PC-9 (cell line): ENCODE measurements at regions not wholly inside any gene's neighbourhood (a gene's known extent, or its start where the extent isn't known, plus 50 kb on each side); places are given as distances from the start of the nearest gene placed in this dataset.
"Not testable (repeated sequence)": the region's sequence is repeated elsewhere in the genome, so short reads cannot be mapped to it uniquely, and the experiment has no call there.

Experiments
- BruUV-seq: library from RNA; stranded (reverse); fragments of 400-500 nt; replicated peaks from 2 replicates; lab custom pipeline; 2021; lab: Mats Ljungman, UMichigan
- CTCF ChIA-PET: fragments of 300-600 bp; sonication (Branson Sonifier 250); formaldehyde crosslinking; loops from one replicate; lab custom pipeline; 2022; ENCODE audit warnings: antibody characterized with exemption; lab: Charles Lee
- POLR2A ChIA-PET: fragments of 300-600 bp; sonication (Branson Sonifier 250); formaldehyde crosslinking; loops from one replicate; lab custom pipeline; 2022; ENCODE audit warnings: antibody characterized with exemption; ENCODE audit not compliant: unreplicated experiment; lab: Charles Lee
- DNase-seq, 2 experiments: peaks; one replicate each; pipeline versions ENCODE4 v3.0.0 to v3.0.0-alpha.2; 2015 to 2022; ENCODE audit warnings: mixed read lengths in 1 of 2
- H2AFZ ChIP-seq: fragments of 200-600 bp; sonication (generic); 2 replicates; pipeline ENCODE4 v1.8.1; 2017; ENCODE audit warnings: antibody characterized with exemption
- H3F3A ChIP-seq: fragments of 200-600 bp; sonication (generic); 2 replicates; pipeline ENCODE4 v1.8.1; 2017; ENCODE audit warnings: antibody characterized with exemption, mild to moderate bottlenecking, low read depth; ENCODE audit not compliant: insufficient read depth
- H3K27ac ChIP-seq: fragments of 200-600 bp; sonication (generic); 2 replicates; pipeline ENCODE4 v1.6.1; 2016; ENCODE audit warnings: mixed run types
- H3K27me3 ChIP-seq: fragments of 200-600 bp; sonication (generic); 2 replicates; pipeline ENCODE4 v1.6.1; 2016; ENCODE audit warnings: low read depth, mixed run types; ENCODE audit not compliant: insufficient read depth
- H3K36me3 ChIP-seq: fragments of 200-600 bp; sonication (generic); 2 replicates; pipeline ENCODE4 v1.6.1; 2016; ENCODE audit warnings: low read depth, mixed run types
- H3K4me1 ChIP-seq: fragments of 200-600 bp; sonication (generic); replicated peaks from 2 replicates; pipeline ENCODE4 v1.6.1; 2016; ENCODE audit warnings: mixed run types; ENCODE audit not compliant: insufficient read depth
- H3K4me2 ChIP-seq: fragments of 200-600 bp; sonication (generic); 2 replicates; pipeline ENCODE4 v1.6.1; 2017; ENCODE audit warnings: mixed run types
- H3K4me3 ChIP-seq: fragments of 200-600 bp; sonication (generic); 2 replicates; pipeline ENCODE4 v1.6.1; 2016; ENCODE audit warnings: mixed run types
- H3K79me2 ChIP-seq: fragments of 200-600 bp; sonication (generic); 2 replicates; pipeline ENCODE4 v1.6.1; 2017; ENCODE audit warnings: low read depth, mixed run types
- H3K9me2 ChIP-seq: fragments of 200-600 bp; sonication (generic); 2 replicates; pipeline ENCODE4 v1.8.1; 2017; ENCODE audit warnings: mild to moderate bottlenecking; ENCODE audit not compliant: insufficient read depth
- H3K9me3 ChIP-seq: fragments of 200-600 bp; sonication (generic); 2 replicates; pipeline ENCODE4 v1.8.1; 2016; ENCODE audit warnings: low read depth; ENCODE audit not compliant: insufficient read depth
- H4K20me1 ChIP-seq: fragments of 200-600 bp; sonication (generic); 2 replicates; pipeline ENCODE4 v1.8.1; 2017; ENCODE audit not compliant: insufficient read depth
- CTCF ChIP-seq: fragments of 200-600 bp; sonication (generic); conservative IDR thresholded peaks from 2 replicates; pipeline ENCODE4 v1.6.1; 2017; ENCODE audit warnings: mixed run types, antibody characterized with exemption, mild to moderate bottlenecking, moderate library complexity
- EZH2 ChIP-seq: fragments of 200-600 bp; sonication (generic); IDR thresholded peaks from 2 replicates; pipeline ENCODE4 v1.8.0; 2017; ENCODE audit warnings: antibody characterized with exemption, low read depth
- intact Hi-C: fragments of 100-400 bp; cut with micrococcal nuclease; formaldehyde crosslinking; loops from one replicate; pipeline ENCODE4 v1.10.0; 2022; ENCODE audit not compliant: unreplicated experiment

GRCh38 chr12:24352363-24352762 lies 402.9 kb upstream of the SOX5 start:
- intact Hi-C loops, result no loop called here
- 0 out of 2 replicates have a peak, but pooled peaks cover 9% of the 10 kb centered on the region for H3K27me3 ChIP-seq
- no peaks in the 10 kb centered on the region for H3K36me3 ChIP-seq
- no TSS peak for BruUV-seq
- H3K9me3 ChIP-seq, result no peaks in the 10 kb centered on the region
- H4K20me1 ChIP-seq, result no peaks in the 10 kb centered on the region
- no peaks in the 10 kb centered on the region for H3K79me2 ChIP-seq
- no peaks in the 10 kb centered on the region for H3F3A ChIP-seq
- CTCF ChIA-PET, result no interaction called here
- TF ChIP-seq CTCF (no peak), EZH2 (no peak)
- no peak overlapping the region for H2AFZ ChIP-seq
- no peak overlapping the region for H3K4me2 ChIP-seq
- POLR2A ChIA-PET, result no interaction called here
- DNase-seq, result no peak
- H3K4me1 ChIP-seq, result no peaks in the 10 kb centered on the region
- no peaks in the 10 kb centered on the region for H3K9me2 ChIP-seq
- H3K4me3 ChIP-seq, result no peak overlapping the region
- no peak overlapping the region for H3K27ac ChIP-seq

DNA sequence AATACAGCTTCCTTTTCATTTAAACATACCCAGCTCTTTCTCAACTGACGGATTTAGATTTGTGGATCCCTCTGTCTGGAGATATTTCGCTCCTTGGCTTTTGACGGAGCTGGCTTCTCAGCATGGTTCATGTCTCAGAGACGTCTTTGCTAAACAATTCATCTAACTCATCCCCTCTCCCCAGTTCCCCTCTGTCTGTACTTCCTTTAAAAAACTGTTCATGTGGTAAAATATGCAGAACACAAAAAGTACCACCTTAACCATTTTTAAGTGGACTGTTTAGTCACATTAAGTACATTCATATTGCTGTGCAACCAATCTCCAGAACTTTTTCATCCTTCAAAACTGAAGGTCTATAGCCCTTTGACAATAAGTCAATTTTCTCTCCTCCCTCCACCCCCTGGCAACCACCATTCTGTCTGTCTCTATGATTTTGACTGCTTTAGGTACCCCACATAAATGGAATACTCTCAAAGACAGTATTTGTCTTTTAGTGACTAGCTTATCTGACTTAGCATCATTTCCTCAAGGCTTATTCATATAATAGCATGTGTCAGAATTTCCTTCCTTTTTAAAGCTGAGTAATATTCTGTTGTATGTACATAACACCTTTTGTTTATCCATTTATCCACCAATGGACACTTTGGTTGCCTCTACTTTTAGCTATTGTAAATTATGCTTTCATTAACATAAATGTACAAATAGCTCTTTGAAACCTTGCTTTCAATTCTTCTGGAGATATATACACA lies 399.8 kb upstream of the SOX5 start:
- no peak for DNase-seq
- POLR2A ChIA-PET, result no interaction called here
- no peaks in the 10 kb centered on the region for H4K20me1 ChIP-seq
- no peaks in the 10 kb centered on the region for H3K36me3 ChIP-seq
- peaks cover 29% of the 10 kb centered on the region for H3K27me3 ChIP-seq
- intact Hi-C loops, result no loop called here
- no peak overlapping the region for H2AFZ ChIP-seq
- no peak overlapping the region for H3K4me2 ChIP-seq
- no peaks in the 10 kb centered on the region for H3K9me3 ChIP-seq
- no peak overlapping the region for H3K4me3 ChIP-seq
- no peaks in the 10 kb centered on the region for H3K4me1 ChIP-seq
- H3K27ac ChIP-seq, result no peak overlapping the region
- H3F3A ChIP-seq, result no peaks in the 10 kb centered on the region
- CTCF ChIA-PET, result no interaction called here
- no peaks in the 10 kb centered on the region for H3K9me2 ChIP-seq
- TF ChIP-seq EZH2 (no peak), CTCF (no peak)
- no TSS peak for BruUV-seq
- H3K79me2 ChIP-seq, result no peaks in the 10 kb centered on the region

GRCh38 chr12:24348180-24348579 lies 398.7 kb upstream of the SOX5 start:
- intact Hi-C loops, H3F3A ChIP-seq, DNase-seq, H3K27ac ChIP-seq, H2AFZ ChIP-seq, H3K36me3 ChIP-seq, H3K79me2 ChIP-seq, POLR2A ChIA-PET, H3K4me1 ChIP-seq, H4K20me1 ChIP-seq, H3K9me3 ChIP-seq, H3K4me2 ChIP-seq, H3K4me3 ChIP-seq, CTCF ChIA-PET, BruUV-seq, H3K9me2 ChIP-seq: not testable (repeated sequence)
- peaks cover 37% of the 10 kb centered on the region for H3K27me3 ChIP-seq

DNA sequence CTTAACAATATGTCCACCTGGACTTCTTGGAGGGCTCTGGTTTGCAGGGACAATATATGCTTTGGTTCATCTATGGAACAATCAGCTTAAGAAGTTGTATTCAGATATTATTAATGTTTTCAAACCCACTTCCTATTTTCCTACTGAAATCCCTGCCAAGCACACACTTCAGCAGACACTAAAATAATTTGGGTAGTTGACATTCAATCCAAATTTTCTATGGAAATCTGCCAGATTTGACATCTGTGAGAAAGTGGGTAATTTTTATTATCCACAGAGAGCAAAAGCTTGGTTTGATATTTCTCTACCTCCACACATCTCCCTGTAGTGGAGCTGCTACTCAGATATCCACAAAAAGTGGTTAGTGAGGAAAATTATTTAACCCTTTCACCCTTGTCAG lies 378.8 kb upstream of the SOX5 start:
- Histone ChIP-seq H3K27me3 (peaks cover 6% of the 10 kb centered on the region; the same call in 1 of the 2 replicates), H4K20me1 (no peaks in the 10 kb centered on the region), H3K27ac (no peak overlapping the region), H2AFZ (no peak overlapping the region), H3K4me3 (no peak overlapping the region), H3F3A (no peaks in the 10 kb centered on the region), H3K79me2 (no peaks in the 10 kb centered on the region), H3K4me2 (no peak overlapping the region), H3K36me3 (no peaks in the 10 kb centered on the region), H3K4me1 (no peaks in the 10 kb centered on the region), H3K9me2 (no peaks in the 10 kb centered on the region), H3K9me3 (no peaks in the 10 kb centered on the region)
- ChIA-PET CTCF (no interaction called here), POLR2A (no interaction called here)
- no TSS peak for BruUV-seq
- intact Hi-C loops, result no loop called here
- DNase-seq, result no peak
- TF ChIP-seq EZH2 (no peak), CTCF (no peak)
